ENCODE measurements at regions not wholly inside any gene's neighbourhood (a gene's known extent, or its start where the extent isn't known, plus 50 kb on each side); places are given as distances from the start of the nearest gene placed in this dataset.

DNA sequence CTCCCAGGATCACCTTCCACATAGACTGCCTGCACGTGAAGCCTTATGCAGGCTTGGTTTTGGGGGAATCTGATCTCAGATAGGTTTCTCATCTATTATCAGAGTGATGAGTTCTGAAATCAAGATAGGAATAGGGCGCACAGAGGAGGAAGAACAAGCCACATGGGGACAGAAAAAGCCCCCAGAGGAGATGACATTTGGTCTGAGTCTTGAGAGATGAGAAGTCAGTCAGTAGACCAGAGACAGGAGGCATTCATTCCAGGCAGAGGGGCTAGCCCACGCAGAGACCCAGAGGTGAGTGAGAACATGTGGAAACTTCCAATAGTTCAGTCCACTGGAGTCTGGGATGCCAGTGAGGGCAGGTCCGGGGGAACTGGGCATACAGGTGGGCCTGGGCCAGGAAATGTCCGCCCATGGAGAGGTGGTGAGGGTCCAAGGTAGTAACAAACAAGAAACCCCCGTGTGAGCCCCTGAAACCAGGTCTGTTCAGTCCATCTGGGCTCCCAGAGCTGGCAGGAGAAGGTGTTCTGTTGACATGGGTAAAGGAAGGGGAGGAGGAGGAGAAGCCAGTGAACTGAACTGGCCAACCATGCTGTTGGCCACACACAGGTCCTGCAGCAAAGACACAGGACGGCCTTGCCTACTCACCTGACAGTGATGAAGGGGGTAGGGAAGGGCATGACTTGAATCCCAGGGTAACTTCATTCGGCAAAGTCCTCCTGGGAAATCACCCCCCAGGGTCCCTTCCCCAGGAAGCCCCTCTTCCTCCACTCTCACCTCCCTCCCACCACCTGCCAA, 69.3 kb upstream of the SMNDC1 start:
- Histone ChIP-seq H3K4me2 (no peak overlapping the region), H3K27ac (ENCODE audit: low read depth in 2 of 2, low read length in 1 of 2) (no peak overlapping the region), H3K4me1 (ENCODE audit: control insufficient read depth in 1 of 2, insufficient read depth in 2 of 2, low read depth in 1 of 2, low read length in 1 of 2) (peaks cover 2 to 10% of the 10 kb centered on the region in 2 experiments; a peak in 1 of 4 replicates), H3K27me3 (ENCODE audit: insufficient read depth) (no peaks in the 10 kb centered on the region), H3K9me3 (no peaks in the 10 kb centered on the region), H3K9me2 (no peaks in the 10 kb centered on the region), H3K36me3 (replicated peaks in 1 of 2; ENCODE audit: control insufficient read depth in 1 of 2, insufficient read depth in 2 of 2, low read length in 1 of 2) (no peaks in the 10 kb centered on the region), H3K4me3 (ENCODE audit: low read depth in 2 of 2, low read length in 1 of 2) (no peak overlapping the region), H2AFZ (ENCODE audit: low read depth) (no peak overlapping the region), H4K20me1 (ENCODE audit: insufficient read depth) (no peaks in the 10 kb centered on the region), H3K79me2 (ENCODE audit: insufficient read depth) (no peaks in the 10 kb centered on the region), H3K9ac (no peak overlapping the region), H3F3A (replicated peaks; ENCODE audit: insufficient read depth) (no peaks in the 10 kb centered on the region)
- no peak for DNase-seq
- CTCF ChIA-PET, result interaction anchor here (3.4 kb wide), 1 partner anchor 19 kb away, joined by 14 read pairs; no protein-coding TSS in a partner anchor
- TF ChIP-seq RFX5 (IDR thresholded peaks at IDR 0.05; ENCODE audit: low read length), result no peak
- TF ChIP-seq ELF1 (IDR thresholded peaks at IDR 0.05), result no peak
- no peak for TF ChIP-seq PBX3 (IDR thresholded peaks at IDR 0.05)
- no peak for TF ChIP-seq ZBTB33 (IDR thresholded peaks at IDR 0.05; ENCODE audit: borderline replicate concordance, low read depth)
- no peak for TF ChIP-seq IRF3 (IDR thresholded peaks at IDR 0.05; ENCODE audit: low read depth, low read length)
- POLR2A ChIA-PET, result no interaction called here
- 81% methylated on average over 7 of the region's 8 CpGs for WGBS (ENCODE audit: low lambda C conversion rate)

- H3K9ac ChIP-seq, result no peak overlapping the region
- H3K27ac ChIP-seq (ENCODE audit: low read depth in 2 of 2, low read length in 1 of 2), result no peak overlapping the region
- no peak overlapping the region for H3K4me2 ChIP-seq
- ChIA-PET CTCF (interaction anchor here (0.9 to 3.4 kb wide), 2 partner anchors 20 to 28 kb away, joined by 4 to 14 read pairs; no protein-coding TSS in a partner anchor), POLR2A (no interaction called here)
- DNase-seq, result no peak
- H3K9me2 ChIP-seq, result no peaks in the 10 kb centered on the region
- H3K4me1 ChIP-seq (ENCODE audit: control insufficient read depth in 1 of 2, insufficient read depth in 2 of 2, low read depth in 1 of 2, low read length in 1 of 2), result peaks cover 2 to 10% of the 10 kb centered on the region in 2 experiments; a peak in 1 of 4 replicates
- no peaks in the 10 kb centered on the region for H3F3A ChIP-seq (replicated peaks; ENCODE audit: insufficient read depth)
- no peak for TF ChIP-seq RCOR1 (IDR thresholded peaks at IDR 0.05; ENCODE audit: low read length)
- TF ChIP-seq RXRA (IDR thresholded peaks at IDR 0.05; ENCODE audit: borderline replicate concordance, low read depth), result no peak
- TF ChIP-seq TEAD4 (IDR thresholded peaks at IDR 0.05; ENCODE audit: borderline replicate concordance, insufficient read depth), result no peak
- TF ChIP-seq ELF1 (IDR thresholded peaks at IDR 0.05), result no peak
- TF ChIP-seq ZBTB33 (IDR thresholded peaks at IDR 0.05; ENCODE audit: borderline replicate concordance, low read depth), result no peak
- TF ChIP-seq TCF12 (IDR thresholded peaks at IDR 0.05), result no peak
- no peak for TF ChIP-seq MAX (IDR thresholded peaks at IDR 0.05; ENCODE audit: low read depth)
- no peak for TF ChIP-seq NFIC (IDR thresholded peaks at IDR 0.05; ENCODE audit: borderline replicate concordance)
- no peaks in the 10 kb centered on the region for H3K27me3 ChIP-seq (ENCODE audit: insufficient read depth)
- no peaks in the 10 kb centered on the region for H3K9me3 ChIP-seq
- no peak overlapping the region for H3K4me3 ChIP-seq (ENCODE audit: low read depth in 2 of 2, low read length in 1 of 2)
- H2AFZ ChIP-seq (ENCODE audit: low read depth), result no peak overlapping the region
- no peaks in the 10 kb centered on the region for H4K20me1 ChIP-seq (ENCODE audit: insufficient read depth)
- no peaks in the 10 kb centered on the region for H3K79me2 ChIP-seq (ENCODE audit: insufficient read depth)
- 95% methylated on average over 2 of the region's 2 CpGs for WGBS (ENCODE audit: low lambda C conversion rate)
- no peaks in the 10 kb centered on the region for H3K36me3 ChIP-seq (replicated peaks in 1 of 2; ENCODE audit: control insufficient read depth in 1 of 2, insufficient read depth in 2 of 2, low read length in 1 of 2)
These were observed 70.4 kb upstream of the SMNDC1 start for GRCh38 chr10:110375121-110375520.
